ACC112 (cell line): ENCODE measurements at regions not wholly inside any gene's neighbourhood (a gene's known extent, or its start where the extent isn't known, plus 50 kb on each side); places are given as distances from the start of the nearest gene placed in this dataset.

Experiments
- H2AFZ ChIP-seq: fragments of 200-600 bp; sonication (generic); one replicate; pipeline ENCODE4 v1.6.0; 2017; ENCODE audit warnings: antibody characterized with exemption, low read length; ENCODE audit not compliant: unreplicated experiment
- H3K27ac ChIP-seq: fragments of 200-600 bp; sonication (generic); 2 replicates; pipeline ENCODE4 v1.5.1; 2014; ENCODE audit warnings: low read depth, mild to moderate bottlenecking, antibody characterized with exemption, low read length, moderate library complexity
- H3K27me3 ChIP-seq: fragments of 200-600 bp; sonication (generic); 2 replicates; pipeline ENCODE4 v1.6.1; 2014; ENCODE audit warnings: mild to moderate bottlenecking, antibody characterized with exemption, low read length, moderate library complexity, mixed read lengths; ENCODE audit not compliant: insufficient read depth
- H3K36me3 ChIP-seq: fragments of 200-600 bp; sonication (generic); 2 replicates; pipeline ENCODE4 v1.6.1; 2016; ENCODE audit warnings: mild to moderate bottlenecking, antibody characterized with exemption, low read length, moderate library complexity, mixed read lengths; ENCODE audit not compliant: insufficient read depth
- H3K4me1 ChIP-seq: fragments of 200-600 bp; sonication (generic); one replicate; pipeline ENCODE4 v1.6.1; 2016; ENCODE audit warnings: low read length, mixed read lengths; ENCODE audit not compliant: insufficient read depth, unreplicated experiment, control insufficient read depth
- H3K4me3 ChIP-seq: fragments of 200-600 bp; sonication (generic); 2 replicates; pipeline ENCODE4 v1.5.1; 2014; ENCODE audit warnings: mild to moderate bottlenecking, low read depth, low read length
- H3K79me2 ChIP-seq: fragments of 200-600 bp; sonication (generic); one replicate; pipeline ENCODE4 v1.6.0; 2016; ENCODE audit warnings: low read length; ENCODE audit not compliant: control insufficient read depth, unreplicated experiment, insufficient read depth

DNA sequence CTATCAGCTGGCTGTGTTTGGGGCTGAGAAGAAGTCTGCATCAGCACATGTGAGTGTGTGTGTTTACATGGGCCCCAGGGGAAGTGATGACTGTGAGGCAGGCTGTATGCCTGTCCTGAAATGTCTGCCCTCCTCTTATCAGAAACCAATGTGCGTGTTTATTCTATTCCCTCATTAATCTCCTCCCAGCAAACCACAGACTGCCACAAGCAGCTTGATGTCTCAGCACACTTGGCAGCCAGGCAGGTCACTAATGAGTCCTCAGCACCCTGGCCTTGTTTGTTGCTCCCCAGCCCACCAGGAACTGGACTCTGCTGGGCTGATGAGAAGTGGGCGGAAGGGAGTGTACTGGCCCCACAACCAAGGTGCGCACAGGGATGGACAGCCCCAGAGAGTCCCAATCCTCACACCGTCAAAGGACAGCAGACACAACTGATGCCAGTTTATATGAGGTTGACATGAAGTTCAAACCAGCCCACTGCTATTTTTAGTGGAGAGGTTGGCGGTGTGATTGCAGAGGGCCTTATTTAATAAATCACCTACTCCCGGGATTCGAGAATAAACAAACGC lies 225.8 kb downstream of the ETS1 start:
- Histone ChIP-seq H3K36me3 (no peaks in the 10 kb centered on the region), H3K27me3 (peaks cover 21% of the 10 kb centered on the region), H3K79me2 (no peaks in the 10 kb centered on the region), H2AFZ (no peak overlapping the region), H3K27ac (no peak overlapping the region), H3K4me3 (no peak overlapping the region), H3K4me1 (peaks cover 26% of the 10 kb centered on the region)

DNA sequence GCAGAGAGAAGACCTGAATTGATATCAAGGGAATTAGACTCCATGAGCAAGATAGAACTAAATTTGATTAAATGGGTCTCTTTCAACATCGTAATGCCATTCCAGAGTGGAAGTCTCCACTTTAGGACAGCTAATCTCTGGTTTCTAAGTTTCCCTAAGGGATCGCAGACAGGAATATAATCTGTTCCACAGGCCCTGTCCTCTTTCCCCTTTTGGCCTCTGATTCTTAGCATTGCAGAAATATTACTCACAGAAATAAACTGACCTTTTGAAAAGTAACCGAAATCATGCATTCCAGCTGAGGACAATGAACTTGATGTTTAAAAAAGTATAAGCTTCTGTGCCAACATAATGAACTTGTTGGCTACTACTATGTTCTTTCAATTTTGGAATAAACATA lies 227.8 kb downstream of the ETS1 start:
- H3K4me3 ChIP-seq = peak overlapping the region; percentile 18; the same call in 1 of the 2 replicates
- peak overlapping the region; percentile 39 for H3K27ac ChIP-seq
- peaks cover 26% of the 10 kb centered on the region for H3K4me1 ChIP-seq
- peaks cover 9% of the 10 kb centered on the region; the same call in 1 of the 2 replicates for H3K27me3 ChIP-seq
- no peaks in the 10 kb centered on the region for H3K79me2 ChIP-seq
- H3K36me3 ChIP-seq = no peaks in the 10 kb centered on the region
- no peak overlapping the region for H2AFZ ChIP-seq

DNA sequence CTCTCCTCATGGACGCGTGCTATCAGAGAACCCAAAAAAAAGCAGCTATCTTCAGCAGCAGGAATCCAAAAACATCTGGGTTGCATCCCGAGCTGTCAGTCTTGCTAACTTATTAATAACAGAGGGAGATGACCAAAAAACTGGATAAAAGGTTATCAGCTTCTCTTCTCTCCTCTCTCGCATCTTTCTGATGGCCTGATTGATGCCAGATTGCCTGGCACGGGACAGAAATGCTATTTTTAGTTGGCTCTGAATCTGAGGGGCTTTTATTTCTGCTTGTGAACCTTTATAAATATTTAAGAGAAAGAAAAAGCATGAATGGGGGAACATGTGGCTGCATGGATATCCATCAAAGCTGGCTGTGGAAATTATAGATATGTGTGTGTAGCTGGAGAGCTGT lies 230.3 kb downstream of the ETS1 start:
- Histone ChIP-seq H3K4me3 (no peak overlapping the region), H3K36me3 (no peaks in the 10 kb centered on the region), H2AFZ (no peak overlapping the region), H3K79me2 (no peaks in the 10 kb centered on the region), H3K4me1 (peaks cover 26% of the 10 kb centered on the region), H3K27ac (no peak overlapping the region), H3K27me3 (0 out of 2 replicates have a peak, but pooled peaks cover 3% of the 10 kb centered on the region)

DNA sequence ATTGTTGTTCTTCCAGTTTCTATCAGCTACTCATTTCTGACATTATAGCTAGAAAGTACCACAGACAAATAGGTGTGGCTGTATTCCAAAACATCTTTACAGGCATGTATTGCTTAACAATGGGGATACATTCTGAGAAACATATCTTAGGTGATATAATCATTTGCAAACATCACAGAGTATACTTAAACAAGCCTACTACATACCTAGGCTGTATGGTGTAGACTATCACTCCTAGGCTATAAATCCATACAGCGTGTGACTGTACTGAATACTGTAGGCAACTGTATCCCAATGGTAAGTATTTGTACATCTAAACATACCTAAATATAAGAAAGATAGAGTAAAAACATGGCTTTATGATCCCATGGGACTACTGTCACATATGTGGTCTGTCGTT lies 231.8 kb downstream of the ETS1 start:
- Histone ChIP-seq H3K27me3 (0 out of 2 replicates have a peak, but pooled peaks cover 3% of the 10 kb centered on the region), H3K27ac (no peak overlapping the region), H2AFZ (no peak overlapping the region), H3K79me2 (no peaks in the 10 kb centered on the region), H3K36me3 (no peaks in the 10 kb centered on the region), H3K4me3 (no peak overlapping the region), H3K4me1 (peaks cover 17% of the 10 kb centered on the region)

DNA sequence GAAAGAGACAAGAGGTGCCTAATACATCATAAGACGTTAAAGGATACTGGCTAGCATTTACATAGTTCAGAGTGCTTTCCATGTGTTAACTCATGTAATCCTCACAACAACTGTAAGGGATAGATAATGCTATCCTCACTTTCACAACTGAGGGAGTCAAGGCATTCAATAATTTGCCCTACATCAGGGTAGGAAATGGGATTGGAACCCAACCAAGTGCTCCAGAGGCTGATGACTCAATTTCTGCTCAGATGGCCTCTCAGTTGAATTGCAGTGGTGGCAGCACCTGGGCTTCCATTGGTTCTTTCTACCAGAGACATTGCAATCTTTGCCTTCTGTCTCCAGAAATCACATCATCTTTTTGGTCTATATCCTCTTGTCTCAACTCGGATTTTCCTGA lies 232.9 kb downstream of the ETS1 start:
- Histone ChIP-seq H3K79me2 (no peaks in the 10 kb centered on the region), H3K4me3 (no peak overlapping the region), H3K27me3 (0 out of 2 replicates have a peak, but pooled peaks cover 3% of the 10 kb centered on the region), H3K4me1 (peaks cover 6% of the 10 kb centered on the region), H3K27ac (no peak overlapping the region), H3K36me3 (no peaks in the 10 kb centered on the region), H2AFZ (no peak overlapping the region)

DNA sequence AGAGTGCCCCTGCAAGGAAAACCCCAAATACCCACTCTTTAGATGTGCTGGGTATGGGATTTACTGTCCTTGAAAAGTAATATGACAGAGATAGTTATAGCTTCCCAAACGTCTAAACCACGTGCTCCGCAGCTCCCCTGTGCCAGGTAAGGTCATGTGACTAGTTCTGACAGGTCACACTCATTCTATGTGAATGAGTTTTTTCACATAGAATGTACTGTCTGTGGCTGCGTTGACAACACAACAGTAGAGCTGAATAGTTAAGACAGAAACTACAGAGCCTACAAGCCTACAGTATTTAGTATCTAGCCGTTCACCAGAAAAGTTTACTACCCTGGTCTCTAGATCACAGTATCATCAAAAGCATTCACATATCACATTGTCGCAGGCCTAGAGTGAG lies 236.2 kb downstream of the ETS1 start:
- Histone ChIP-seq H3K27me3 (0 out of 2 replicates have a peak, but pooled peaks cover 3% of the 10 kb centered on the region), H3K4me1 (peaks cover 3% of the 10 kb centered on the region)

DNA sequence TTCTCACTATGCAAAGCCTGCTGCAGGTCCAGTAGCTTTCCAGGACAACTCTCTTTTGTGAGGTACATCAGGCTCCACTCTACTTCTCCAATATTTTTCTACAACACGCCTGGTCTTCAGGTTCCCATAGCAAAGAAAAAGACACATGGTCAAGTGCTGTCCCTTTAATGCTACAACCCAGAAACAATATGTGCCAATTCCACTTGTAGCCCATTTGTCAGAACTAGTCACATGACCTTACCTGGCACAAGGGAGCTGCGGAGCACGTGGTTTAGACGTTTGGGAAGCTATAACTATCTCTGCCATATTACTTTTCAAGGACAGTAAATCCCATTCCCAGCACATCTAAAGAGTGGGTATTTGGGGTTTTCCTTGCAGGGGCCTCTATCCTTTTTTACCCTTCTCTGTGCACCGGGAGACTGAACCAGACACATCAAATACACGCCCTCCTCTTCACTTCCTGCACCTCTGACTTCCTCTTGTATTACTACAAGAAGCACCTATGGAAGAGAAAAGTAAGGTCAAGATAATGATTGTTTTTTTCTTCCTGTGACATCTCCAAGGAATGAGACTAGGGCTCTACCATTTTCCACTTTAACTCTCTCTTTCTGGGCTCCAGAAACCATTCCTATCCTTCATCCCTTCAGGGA lies 237.6 kb downstream of the ETS1 start:
- Histone ChIP-seq H3K27ac (no peak overlapping the region), H2AFZ (no peak overlapping the region), H3K27me3 (0 out of 2 replicates have a peak, but pooled peaks cover 3% of the 10 kb centered on the region), H3K4me3 (no peak overlapping the region), H3K79me2 (no peaks in the 10 kb centered on the region), H3K4me1 (peaks cover 3% of the 10 kb centered on the region), H3K36me3 (no peaks in the 10 kb centered on the region)

More for the DNA sequence above, 236.2 kb downstream of the ETS1 start:
- Histone ChIP-seq H2AFZ (no peak overlapping the region), H3K36me3 (no peaks in the 10 kb centered on the region), H3K79me2 (no peaks in the 10 kb centered on the region), H3K27ac (no peak overlapping the region), H3K4me3 (no peak overlapping the region)

DNA sequence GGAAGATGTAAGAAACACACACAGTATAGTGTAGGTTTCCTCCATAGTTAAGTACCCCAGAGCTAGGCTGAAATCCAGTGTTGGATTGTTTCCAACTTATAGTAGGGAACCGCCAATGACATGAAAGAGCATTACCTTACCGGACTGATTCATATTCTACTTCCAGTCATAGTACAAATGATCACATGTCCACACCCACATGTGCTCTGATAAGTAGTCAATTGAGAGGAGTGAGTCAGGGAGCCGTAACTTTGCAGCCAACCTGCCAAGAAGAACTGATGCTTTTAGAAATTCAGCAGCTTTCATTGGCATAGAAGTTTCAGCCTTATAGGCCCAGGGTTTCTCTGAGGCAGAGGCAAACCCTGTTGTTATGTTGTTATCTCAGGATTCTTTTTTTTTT lies 240.6 kb downstream of the ETS1 start:
- H2AFZ ChIP-seq = no peak overlapping the region
- H3K27me3 ChIP-seq = no peaks in the 10 kb centered on the region
- H3K79me2 ChIP-seq = no peaks in the 10 kb centered on the region
- H3K4me3 ChIP-seq = no peak overlapping the region
- H3K4me1 ChIP-seq = peaks cover 17% of the 10 kb centered on the region
- no peak overlapping the region for H3K27ac ChIP-seq
- no peaks in the 10 kb centered on the region for H3K36me3 ChIP-seq

DNA sequence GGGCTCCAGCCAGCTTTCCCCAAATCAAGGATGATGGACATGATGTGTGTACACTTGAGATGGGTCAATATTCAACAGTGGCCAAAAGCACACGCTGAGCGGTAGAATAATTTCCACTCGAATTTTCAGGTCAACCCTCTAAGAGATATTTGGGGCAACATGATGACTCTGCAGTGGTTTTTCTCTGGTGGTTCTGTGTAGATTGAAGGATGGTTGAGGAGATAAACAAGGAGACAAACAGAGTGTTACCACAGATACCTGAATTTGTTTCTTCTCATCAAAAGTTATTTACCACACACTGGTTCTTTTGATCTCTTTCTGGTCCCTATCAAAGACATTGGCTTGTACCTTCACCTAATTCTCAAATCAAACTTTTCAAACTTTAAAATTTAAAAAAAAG lies 242.0 kb downstream of the ETS1 start:
- Histone ChIP-seq H3K36me3 (no peaks in the 10 kb centered on the region), H3K27ac (no peak overlapping the region), H3K4me3 (no peak overlapping the region), H3K27me3 (no peaks in the 10 kb centered on the region), H2AFZ (no peak overlapping the region), H3K79me2 (no peaks in the 10 kb centered on the region), H3K4me1 (peaks cover 17% of the 10 kb centered on the region)

DNA sequence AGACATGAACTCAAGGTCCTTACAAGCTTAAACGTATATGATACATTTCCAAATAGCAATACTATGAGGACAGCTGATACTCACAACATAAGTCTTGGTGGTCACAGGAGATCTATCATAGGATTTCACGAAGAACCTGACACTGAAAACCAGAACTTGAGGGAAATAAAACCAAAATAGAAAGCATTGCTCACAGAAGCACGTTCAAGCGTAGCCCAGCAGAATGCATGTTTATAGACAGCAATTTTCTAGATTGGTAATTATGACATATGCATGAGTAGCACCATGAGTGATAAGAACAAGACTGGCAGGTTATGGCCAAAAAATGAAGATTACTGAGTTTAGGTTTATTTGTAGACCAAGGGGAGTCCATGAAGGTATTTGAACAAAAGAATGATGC lies 243.5 kb downstream of the ETS1 start:
- H3K79me2 ChIP-seq = no peaks in the 10 kb centered on the region
- H3K4me1 ChIP-seq = peaks cover 17% of the 10 kb centered on the region
- no peak overlapping the region for H2AFZ ChIP-seq
- H3K27ac ChIP-seq = no peak overlapping the region
- H3K4me3 ChIP-seq = no peak overlapping the region
- H3K27me3 ChIP-seq = no peaks in the 10 kb centered on the region
- H3K36me3 ChIP-seq = no peaks in the 10 kb centered on the region

DNA sequence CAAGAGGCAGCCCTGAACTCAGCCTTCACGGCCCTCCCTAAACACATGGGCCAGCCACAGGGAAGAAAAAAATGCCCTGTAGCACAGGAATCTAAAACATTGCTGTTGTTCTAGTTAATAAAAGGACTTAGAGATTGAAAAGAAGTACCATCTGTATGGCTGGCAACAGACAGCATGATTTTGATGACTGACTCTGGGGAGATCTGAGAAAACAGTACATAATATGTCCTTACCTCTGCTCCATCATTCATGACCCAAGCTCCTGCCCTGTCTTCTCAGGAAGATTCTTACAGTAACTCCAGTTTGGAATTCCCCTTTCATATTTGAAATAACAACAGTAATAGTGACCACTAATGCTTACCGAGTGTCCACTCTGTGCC lies 244.2 kb downstream of the ETS1 start:
- H2AFZ ChIP-seq = no peak overlapping the region
- peaks cover 17% of the 10 kb centered on the region for H3K4me1 ChIP-seq
- no peak overlapping the region for H3K4me3 ChIP-seq
- H3K27ac ChIP-seq = peak overlapping the region; percentile 53; the same call in 1 of the 2 replicates
- H3K27me3 ChIP-seq = no peaks in the 10 kb centered on the region
- no peaks in the 10 kb centered on the region for H3K36me3 ChIP-seq
- H3K79me2 ChIP-seq = no peaks in the 10 kb centered on the region
